ENCODE measurements at regions not wholly inside any gene's neighbourhood (a gene's known extent, or its start where the extent isn't known, plus 50 kb on each side); places are given as distances from the start of the nearest gene placed in this dataset.

DNA sequence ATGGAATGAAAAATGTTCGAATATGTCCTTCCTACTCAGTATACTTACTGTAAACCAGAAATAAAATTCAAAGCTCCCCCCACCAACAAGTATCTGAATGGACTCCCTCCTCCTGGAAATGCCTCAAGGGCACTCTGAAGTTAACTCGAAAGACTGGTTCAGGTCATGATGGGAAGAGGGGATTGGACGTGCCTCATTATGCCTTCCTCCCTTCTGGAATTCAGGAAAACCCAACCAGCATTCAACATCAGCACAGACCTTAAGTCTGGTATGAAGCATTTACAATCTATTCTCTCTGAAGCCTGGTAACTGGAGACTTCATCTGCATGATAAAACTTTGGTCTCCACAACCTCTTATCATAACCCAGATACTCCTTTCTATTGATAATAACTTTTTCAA is 428.3 kb upstream of the RAG2 start:
- DNase-seq (ENCODE audit: extremely low spot score): no peak
- ChIA-PET POLR2A (no interaction called here), CTCF (interaction anchor here (1.1 kb wide), 1 partner anchor 19 kb away, joined by 3 read pairs; no protein-coding TSS in a partner anchor)
- TF ChIP-seq, protein P1, sequence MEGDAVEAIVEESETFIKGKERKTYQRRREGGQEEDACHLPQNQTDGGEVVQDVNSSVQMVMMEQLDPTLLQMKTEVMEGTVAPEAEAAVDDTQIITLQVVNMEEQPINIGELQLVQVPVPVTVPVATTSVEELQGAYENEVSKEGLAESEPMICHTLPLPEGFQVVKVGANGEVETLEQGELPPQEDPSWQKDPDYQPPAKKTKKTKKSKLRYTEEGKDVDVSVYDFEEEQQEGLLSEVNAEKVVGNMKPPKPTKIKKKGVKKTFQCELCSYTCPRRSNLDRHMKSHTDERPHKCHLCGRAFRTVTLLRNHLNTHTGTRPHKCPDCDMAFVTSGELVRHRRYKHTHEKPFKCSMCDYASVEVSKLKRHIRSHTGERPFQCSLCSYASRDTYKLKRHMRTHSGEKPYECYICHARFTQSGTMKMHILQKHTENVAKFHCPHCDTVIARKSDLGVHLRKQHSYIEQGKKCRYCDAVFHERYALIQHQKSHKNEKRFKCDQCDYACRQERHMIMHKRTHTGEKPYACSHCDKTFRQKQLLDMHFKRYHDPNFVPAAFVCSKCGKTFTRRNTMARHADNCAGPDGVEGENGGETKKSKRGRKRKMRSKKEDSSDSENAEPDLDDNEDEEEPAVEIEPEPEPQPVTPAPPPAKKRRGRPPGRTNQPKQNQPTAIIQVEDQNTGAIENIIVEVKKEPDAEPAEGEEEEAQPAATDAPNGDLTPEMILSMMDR (IDR thresholded peaks at IDR 0.05; ENCODE audit: control extremely low read depth, extremely low read depth, low read depth, missing control alignments): no peak

DNA sequence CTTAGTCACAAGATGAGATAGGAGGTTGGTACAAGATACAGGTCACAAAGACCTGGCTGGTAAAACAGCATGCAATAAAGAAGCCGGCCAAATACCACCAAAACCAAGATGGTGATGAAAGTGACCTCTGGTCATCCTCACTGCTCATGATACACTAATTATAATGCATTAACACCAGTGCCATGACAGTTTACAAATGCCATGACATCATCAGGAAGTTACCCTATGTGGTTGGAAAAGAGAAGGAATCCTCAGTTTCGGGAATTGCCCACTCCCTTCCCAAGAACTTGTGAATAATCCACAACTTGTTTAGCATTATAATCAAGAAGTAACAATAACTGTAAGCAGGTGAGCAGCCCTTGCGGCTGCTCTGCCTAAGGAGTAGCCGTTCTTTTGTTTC is 408.5 kb upstream of the RAG2 start:
- DNase-seq (ENCODE audit: extremely low spot score): no peak
- POLR2A ChIA-PET: no interaction called here
- CTCF ChIA-PET: no interaction called here
- TF ChIP-seq, protein P1 (IDR thresholded peaks at IDR 0.05; ENCODE audit: control extremely low read depth, extremely low read depth, low read depth, missing control alignments): no peak

DNA sequence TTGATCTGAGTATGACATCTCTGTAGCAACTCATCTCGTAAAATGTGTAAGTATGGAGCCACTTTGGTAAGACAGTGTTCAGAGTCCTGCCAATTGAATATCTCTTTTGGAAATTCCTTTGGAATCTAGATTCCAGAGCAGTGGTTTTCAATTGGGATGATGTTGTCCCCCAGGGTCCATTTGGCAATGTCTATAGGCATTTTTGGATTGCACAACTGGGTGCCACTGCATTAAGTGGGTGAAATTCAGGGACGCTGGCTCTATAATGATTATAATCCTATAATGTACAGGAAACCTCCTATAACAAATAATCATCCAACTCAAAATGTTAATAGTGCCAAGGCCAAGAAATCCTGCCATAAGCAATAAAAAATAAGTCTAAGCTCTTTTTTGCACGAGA is 404.8 kb upstream of the RAG2 start:
- TF ChIP-seq, protein P1 (IDR thresholded peaks at IDR 0.05; ENCODE audit: control extremely low read depth, extremely low read depth, low read depth, missing control alignments): no peak
- POLR2A ChIA-PET: no interaction called here
- CTCF ChIA-PET: interaction anchor here (0.7 to 1.6 kb wide), 7 partner anchors 8 to 37 kb away, joined by 3 to 5 read pairs (median 4); no protein-coding TSS in a partner anchor
- DNase-seq (ENCODE audit: extremely low spot score): no peak

DNA sequence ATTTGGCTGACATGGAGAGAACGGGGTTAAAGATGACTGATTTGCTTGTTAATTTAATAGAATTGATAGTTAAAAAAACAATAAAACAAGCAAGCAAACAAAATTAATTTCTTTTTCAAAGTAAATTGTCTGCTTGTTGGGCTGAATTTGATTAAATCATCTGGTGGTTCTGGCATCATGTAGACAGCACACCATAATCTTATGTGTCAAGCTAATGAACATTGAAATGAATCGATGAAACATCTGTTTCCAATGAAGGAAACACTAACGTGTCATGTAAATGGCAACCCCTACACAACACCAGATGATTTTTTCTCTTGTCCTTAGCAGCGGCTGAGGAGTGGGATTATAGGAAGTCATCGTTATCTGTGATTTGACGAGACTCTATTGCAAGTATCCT is 399.6 kb upstream of the RAG2 start:
- POLR2A ChIA-PET: no interaction called here
- TF ChIP-seq, protein P1 (IDR thresholded peaks at IDR 0.05; ENCODE audit: control extremely low read depth, extremely low read depth, low read depth, missing control alignments): no peak
- no peak for DNase-seq (ENCODE audit: extremely low spot score)
- CTCF ChIA-PET: no interaction called here

DNA sequence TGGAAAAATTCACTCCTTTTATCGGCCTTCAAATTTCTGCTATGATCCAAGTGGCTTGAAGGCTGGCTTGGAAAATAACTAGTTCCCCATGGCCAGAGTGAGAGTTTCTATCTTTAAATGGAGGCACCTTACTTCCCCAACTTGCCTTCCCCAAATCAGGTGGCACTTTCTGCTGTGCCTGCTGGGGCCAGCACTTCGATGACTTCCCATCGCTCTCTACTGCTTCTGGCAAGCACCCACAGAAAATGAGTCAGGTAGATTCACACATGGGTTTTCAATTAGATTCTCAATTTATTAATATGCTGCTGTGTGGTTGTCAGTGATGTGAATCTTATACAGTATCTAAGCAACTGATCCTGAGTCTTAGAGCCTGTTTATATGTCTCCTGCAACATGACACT is 398.8 kb upstream of the RAG2 start:
- DNase-seq (ENCODE audit: extremely low spot score): no peak
- POLR2A ChIA-PET: no interaction called here
- CTCF ChIA-PET: no interaction called here
- TF ChIP-seq, protein P1 (IDR thresholded peaks at IDR 0.05; ENCODE audit: control extremely low read depth, extremely low read depth, low read depth, missing control alignments): no peak

DNA sequence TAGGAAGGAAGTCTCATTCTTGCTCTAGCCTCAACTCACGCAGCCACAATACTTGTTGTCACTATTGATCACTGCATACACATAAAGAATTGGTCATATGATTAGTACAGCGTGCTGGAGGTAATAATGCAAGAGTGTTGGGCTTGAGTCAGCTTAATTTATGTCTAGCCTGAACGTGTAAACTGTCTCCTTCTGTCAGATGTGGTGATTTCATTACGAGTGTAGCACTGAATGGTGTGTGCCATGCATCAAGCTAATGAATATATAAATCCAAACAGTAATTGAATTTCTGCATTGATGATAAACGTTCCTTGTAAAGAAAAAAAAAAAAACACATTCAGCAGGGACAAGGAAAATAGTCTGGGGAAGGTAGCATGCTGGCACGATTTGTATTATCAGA is 396.2 kb upstream of the RAG2 start:
- TF ChIP-seq, protein P1 (IDR thresholded peaks at IDR 0.05; ENCODE audit: control extremely low read depth, extremely low read depth, low read depth, missing control alignments): no peak
- ChIA-PET CTCF (interaction anchor here (1.2 kb wide), 1 partner anchor 9 kb away, joined by 5 read pairs; no protein-coding TSS in a partner anchor), POLR2A (no interaction called here)
- no peak for DNase-seq (ENCODE audit: extremely low spot score)

DNA sequence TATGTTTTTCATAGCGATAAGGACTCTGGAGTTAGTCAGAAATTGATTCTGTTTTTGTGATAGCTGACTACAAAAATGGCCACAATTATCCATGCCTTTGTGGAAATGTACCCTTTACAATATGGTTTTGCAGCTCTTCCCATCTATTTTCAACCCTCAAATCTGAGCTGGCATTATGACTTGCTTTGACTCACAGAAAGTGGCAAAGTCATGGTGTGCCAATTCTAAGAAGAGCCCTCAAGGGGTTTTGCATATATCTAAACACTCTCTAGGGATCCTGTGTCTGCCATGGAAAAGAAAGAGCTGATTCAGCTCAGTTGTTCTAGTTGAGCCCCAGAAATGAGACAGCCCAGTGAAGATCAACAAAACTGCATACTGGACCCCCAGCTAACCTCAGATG is 390.5 kb upstream of the RAG2 start:
- CTCF ChIA-PET: interaction anchor here (1.2 to 2.1 kb wide), 3 partner anchors 11 to 16 kb away, joined by 3 to 6 read pairs (median 5); no protein-coding TSS in a partner anchor
- POLR2A ChIA-PET: no interaction called here
- TF ChIP-seq, protein P1 (IDR thresholded peaks at IDR 0.05; ENCODE audit: control extremely low read depth, extremely low read depth, low read depth, missing control alignments): no peak
- no peak for DNase-seq (ENCODE audit: extremely low spot score)

All from GM10248 (cell line).